GM12891 (cell line): ENCODE measurements at regions not wholly inside any gene's neighbourhood (a gene's known extent, or its start where the extent isn't known, plus 50 kb on each side); places are given as distances from the start of the nearest gene placed in this dataset.

Experiments used
- PAX5 ChIP-seq: IDR thresholded peaks from 2 replicates; pipeline ENCODE4 v1.6.1; 2011; ENCODE audit warnings: low read length, moderate library complexity, mild to moderate bottlenecking; ENCODE audit not compliant: insufficient read depth, severe bottlenecking
- POLR2A ChIP-seq: IDR thresholded peaks from 2 replicates; pipeline ENCODE4 v1.6.1; 2011; ENCODE audit warnings: low read depth, low read length, control low read depth
- POLR2AphosphoS5 ChIP-seq: IDR thresholded peaks from 2 replicates; pipeline ENCODE4 v1.6.1; 2011; ENCODE audit warnings: low read depth, low read length, control low read depth
- POU2F2 ChIP-seq: IDR thresholded peaks from 2 replicates; pipeline ENCODE4 v1.6.1; 2011; ENCODE audit warnings: low read depth, mild to moderate bottlenecking, control low read depth, low read length, moderate library complexity
- SPI1 ChIP-seq: IDR thresholded peaks from 2 replicates; pipeline ENCODE4 v1.6.1; 2011; ENCODE audit warnings: low read depth, low read length, control low read depth
- TAF1 ChIP-seq: IDR thresholded peaks from 2 replicates; pipeline ENCODE4 v1.6.1; 2011; ENCODE audit warnings: low read depth, low read length, control low read depth

GRCh38 chr10:56928714-56929113 is 567.7 kb upstream of the ZWINT start:
- TF ChIP-seq POLR2A (no peak), TAF1 (no peak), POLR2AphosphoS5 (no peak), PAX5 (no peak), SPI1 (no peak), POU2F2 (no peak)
